Fibroblast of mammary gland (primary cell): ENCODE measurements at regions not wholly inside any gene's neighbourhood (a gene's known extent, or its start where the extent isn't known, plus 50 kb on each side); places are given as distances from the start of the nearest gene placed in this dataset.

Source experiments
- DNase-seq: peaks from one replicate; pipeline ENCODE4 v3.0.0-alpha.2; 2010; ENCODE audit warnings: low read depth
- H3K4me3 ChIP-seq: 2 replicates; pipeline ENCODE4 v1.5.1; 2011; ENCODE audit warnings: low read depth, mild to moderate bottlenecking, low read length, moderate library complexity; ENCODE audit not compliant: control insufficient read depth
- CTCF ChIP-seq: conservative IDR thresholded peaks from 2 replicates; pipeline ENCODE4 v1.5.1; 2011; ENCODE audit warnings: low read depth, low read length, inconsistent platforms; ENCODE audit not compliant: control insufficient read depth, insufficient read depth

DNA sequence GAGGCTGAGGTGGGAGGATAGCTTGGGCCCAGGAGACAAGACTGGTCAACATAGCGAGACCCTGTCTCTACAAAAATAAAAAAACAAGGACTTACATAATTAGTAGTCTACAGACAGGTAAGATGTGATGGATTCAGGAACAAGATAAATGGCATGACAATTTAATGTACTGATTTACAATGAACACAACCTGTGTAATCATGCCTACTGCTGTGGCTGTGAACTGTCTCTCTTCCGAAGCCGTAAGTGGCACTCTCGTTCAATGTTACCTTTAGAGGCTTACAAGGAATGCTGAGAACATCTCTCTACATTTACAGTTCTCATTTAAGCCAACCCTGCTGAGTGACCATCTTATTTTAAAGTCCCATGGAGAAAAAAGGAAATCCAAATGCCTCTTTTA is 134.8 kb upstream of the PRDM1 start:
- TF ChIP-seq CTCF = no peak
- no peak overlapping the region for H3K4me3 ChIP-seq
- no peak for DNase-seq

- no peak for TF ChIP-seq CTCF
- DNase-seq = no peak
- no peak overlapping the region for H3K4me3 ChIP-seq
These were observed 136.3 kb upstream of the PRDM1 start for GRCh38 chr6:105949869-105950268.

DNA sequence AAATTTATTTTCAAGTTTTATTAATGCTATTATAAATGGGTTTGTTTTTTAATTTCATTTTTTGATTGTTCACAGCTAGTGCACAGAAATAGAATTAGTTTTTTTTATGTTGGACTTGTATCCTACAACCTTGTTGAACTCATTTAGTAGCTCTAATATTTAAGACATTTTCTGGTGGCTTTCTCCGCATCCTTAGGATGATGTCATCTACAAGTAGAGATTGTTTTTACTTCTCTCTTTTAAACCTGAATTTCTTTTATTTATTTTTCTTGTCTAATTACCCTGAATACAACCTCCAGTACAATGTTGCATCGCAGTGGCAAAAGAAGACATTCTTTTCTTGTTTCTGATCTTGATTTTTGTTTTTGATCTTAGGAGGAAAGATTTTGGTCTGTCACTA is 142.6 kb upstream of the PRDM1 start:
- no peak for TF ChIP-seq CTCF
- no peak overlapping the region for H3K4me3 ChIP-seq
- no peak for DNase-seq

- no peak overlapping the region for H3K4me3 ChIP-seq
- peak; percentile 51 for DNase-seq
- no peak for TF ChIP-seq CTCF
These were observed 144.3 kb upstream of the PRDM1 start for GRCh38 chr6:105941621-105942412.

GRCh38 chr6:105940990-105941389 is 145.1 kb upstream of the PRDM1 start:
- no peak overlapping the region for H3K4me3 ChIP-seq
- no peak for TF ChIP-seq CTCF
- no peak for DNase-seq

- TF ChIP-seq CTCF = no peak
- no peak overlapping the region for H3K4me3 ChIP-seq
- no peak for DNase-seq
These were observed 149.2 kb upstream of the PRDM1 start for GRCh38 chr6:105936972-105937371.
